ENCODE measurements at regions not wholly inside any gene's neighbourhood (a gene's known extent, or its start where the extent isn't known, plus 50 kb on each side); places are given as distances from the start of the nearest gene placed in this dataset.

DNA sequence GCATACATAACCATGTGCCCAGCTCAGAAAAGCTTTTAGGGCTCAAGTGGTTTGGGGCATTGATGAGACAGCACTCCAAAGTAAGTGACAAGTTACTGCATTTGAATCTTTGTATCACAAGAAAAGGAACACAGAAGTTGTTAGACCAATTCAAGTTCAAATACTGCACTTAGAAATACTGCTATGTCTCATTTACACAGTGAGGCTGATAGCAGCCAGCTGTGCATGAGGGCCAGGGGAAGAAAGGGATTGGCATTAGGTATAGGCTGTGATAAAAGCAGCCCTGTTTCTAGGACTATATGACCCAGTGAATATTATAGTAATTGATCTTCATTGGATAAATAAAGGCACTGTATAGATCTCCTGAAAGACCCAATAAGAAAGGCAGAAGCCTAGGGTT, 197.8 kb upstream of the SORCS1 start:
- no peak for DNase-seq (ENCODE audit: extremely low read depth, insufficient read length)
- H3K4me3 ChIP-seq (replicated peaks; ENCODE audit: low read depth, low read length) = no peak overlapping the region
- no peaks in the 10 kb centered on the region for H3K36me3 ChIP-seq (ENCODE audit: control insufficient read depth, insufficient read depth, low read length)
- H3K27me3 ChIP-seq (replicated peaks; ENCODE audit: control insufficient read depth, insufficient read depth, low read length) = no peaks in the 10 kb centered on the region
- TF ChIP-seq, protein P1, sequence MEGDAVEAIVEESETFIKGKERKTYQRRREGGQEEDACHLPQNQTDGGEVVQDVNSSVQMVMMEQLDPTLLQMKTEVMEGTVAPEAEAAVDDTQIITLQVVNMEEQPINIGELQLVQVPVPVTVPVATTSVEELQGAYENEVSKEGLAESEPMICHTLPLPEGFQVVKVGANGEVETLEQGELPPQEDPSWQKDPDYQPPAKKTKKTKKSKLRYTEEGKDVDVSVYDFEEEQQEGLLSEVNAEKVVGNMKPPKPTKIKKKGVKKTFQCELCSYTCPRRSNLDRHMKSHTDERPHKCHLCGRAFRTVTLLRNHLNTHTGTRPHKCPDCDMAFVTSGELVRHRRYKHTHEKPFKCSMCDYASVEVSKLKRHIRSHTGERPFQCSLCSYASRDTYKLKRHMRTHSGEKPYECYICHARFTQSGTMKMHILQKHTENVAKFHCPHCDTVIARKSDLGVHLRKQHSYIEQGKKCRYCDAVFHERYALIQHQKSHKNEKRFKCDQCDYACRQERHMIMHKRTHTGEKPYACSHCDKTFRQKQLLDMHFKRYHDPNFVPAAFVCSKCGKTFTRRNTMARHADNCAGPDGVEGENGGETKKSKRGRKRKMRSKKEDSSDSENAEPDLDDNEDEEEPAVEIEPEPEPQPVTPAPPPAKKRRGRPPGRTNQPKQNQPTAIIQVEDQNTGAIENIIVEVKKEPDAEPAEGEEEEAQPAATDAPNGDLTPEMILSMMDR (IDR thresholded peaks at IDR 0.05; ENCODE audit: insufficient read depth, low read length, poor library complexity, severe bottlenecking) = no peak

DNA sequence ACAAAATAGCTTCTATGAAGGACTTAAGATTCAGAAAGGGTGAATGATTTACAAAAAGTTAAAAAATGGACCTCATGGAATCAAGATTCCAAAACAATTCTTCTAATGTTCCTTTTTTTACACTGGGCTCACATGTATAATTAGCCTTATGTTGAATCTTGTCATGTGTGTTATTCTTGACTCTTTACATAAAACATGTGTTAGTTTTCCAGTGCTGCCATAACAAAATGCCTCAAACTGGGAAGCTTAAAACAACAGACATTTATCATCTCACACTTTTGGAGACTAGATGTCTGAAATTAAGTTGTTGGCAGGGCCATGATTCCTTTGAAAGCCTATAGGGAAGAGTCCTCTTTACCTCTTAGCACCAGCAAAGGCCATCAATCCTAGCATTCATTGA, 192.5 kb upstream of the SORCS1 start:
- Histone ChIP-seq H3K4me3 (replicated peaks; ENCODE audit: low read depth, low read length) (no peak overlapping the region), H3K27me3 (replicated peaks; ENCODE audit: control insufficient read depth, insufficient read depth, low read length) (no peaks in the 10 kb centered on the region), H3K36me3 (ENCODE audit: control insufficient read depth, insufficient read depth, low read length) (no peaks in the 10 kb centered on the region)
- TF ChIP-seq, protein P1 (IDR thresholded peaks at IDR 0.05; ENCODE audit: insufficient read depth, low read length, poor library complexity, severe bottlenecking) = no peak
- DNase-seq (ENCODE audit: extremely low read depth, insufficient read length) = no peak

DNA sequence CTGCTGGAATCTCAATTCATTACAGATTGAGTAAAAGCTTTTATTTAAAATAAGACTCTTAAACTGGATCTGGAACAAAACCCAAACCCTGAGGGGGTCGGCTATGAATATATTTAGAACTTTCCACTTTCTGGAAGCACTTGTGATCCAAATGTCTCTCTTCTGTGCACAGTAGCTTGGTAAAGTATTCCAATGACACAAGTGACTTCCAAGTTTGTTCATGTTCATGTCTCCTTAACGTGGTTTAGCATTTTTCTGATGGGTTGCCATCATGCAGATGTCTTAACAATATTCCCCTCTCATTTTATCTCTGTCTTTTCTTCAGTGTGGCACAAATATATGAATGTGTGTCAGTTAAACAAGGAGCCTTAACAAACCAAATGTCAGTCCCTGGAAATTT, 191.9 kb upstream of the SORCS1 start:
- H3K27me3 ChIP-seq (replicated peaks; ENCODE audit: control insufficient read depth, insufficient read depth, low read length) = no peaks in the 10 kb centered on the region
- TF ChIP-seq, protein P1 (IDR thresholded peaks at IDR 0.05; ENCODE audit: insufficient read depth, low read length, poor library complexity, severe bottlenecking) = no peak
- no peak for DNase-seq (ENCODE audit: extremely low read depth, insufficient read length)

DNA sequence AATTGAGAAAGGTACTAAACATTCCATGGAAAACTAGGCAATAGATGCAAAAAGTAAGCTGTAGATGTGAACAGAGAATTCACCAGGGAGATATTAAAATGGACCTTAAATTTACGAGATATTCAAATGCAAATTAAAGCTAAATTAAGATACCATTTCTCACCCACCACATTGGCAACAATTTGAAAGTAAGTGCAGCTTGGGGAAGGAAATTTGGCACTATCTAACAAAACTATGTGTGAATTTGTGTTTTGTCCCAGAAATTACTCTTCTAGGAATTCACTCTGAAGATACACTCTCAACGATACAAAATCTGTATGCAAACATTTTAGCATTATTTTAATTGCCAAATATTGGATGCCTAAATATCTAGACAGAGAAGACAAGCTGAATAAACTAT, 178.2 kb upstream of the SORCS1 start:
- DNase-seq (ENCODE audit: extremely low read depth, insufficient read length) = no peak
- Histone ChIP-seq H3K27me3 (replicated peaks; ENCODE audit: control insufficient read depth, insufficient read depth, low read length) (no peaks in the 10 kb centered on the region), H3K4me3 (replicated peaks; ENCODE audit: low read depth, low read length) (no peak overlapping the region), H3K36me3 (ENCODE audit: control insufficient read depth, insufficient read depth, low read length) (no peaks in the 10 kb centered on the region)
- TF ChIP-seq, protein P1 (IDR thresholded peaks at IDR 0.05; ENCODE audit: insufficient read depth, low read length, poor library complexity, severe bottlenecking) = no peak

More for the DNA sequence above, 191.9 kb upstream of the SORCS1 start:
- no peak overlapping the region for H3K4me3 ChIP-seq (replicated peaks; ENCODE audit: low read depth, low read length)
- no peaks in the 10 kb centered on the region for H3K36me3 ChIP-seq (ENCODE audit: control insufficient read depth, insufficient read depth, low read length)

DNA sequence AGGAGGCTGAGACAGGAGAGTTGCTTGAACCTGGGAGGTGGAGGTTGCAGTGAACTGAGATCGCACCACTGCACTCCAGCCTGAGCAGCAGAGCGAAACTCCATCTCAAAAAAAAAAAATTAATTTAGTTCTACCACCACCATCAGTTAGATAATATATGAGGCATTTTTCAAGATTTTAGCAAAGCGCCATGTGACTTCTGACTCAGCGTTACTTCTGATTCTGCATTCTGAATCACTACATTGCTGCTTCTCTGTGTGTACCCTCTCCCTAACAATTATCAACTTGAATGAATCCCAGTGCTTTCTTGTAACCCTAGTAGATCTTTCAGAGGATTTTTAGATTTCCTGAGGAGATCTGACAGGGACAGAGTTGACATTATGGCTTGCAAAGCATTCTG, 176.8 kb upstream of the SORCS1 start:
- Histone ChIP-seq H3K4me3 (replicated peaks; ENCODE audit: low read depth, low read length) (no peak overlapping the region), H3K36me3 (ENCODE audit: control insufficient read depth, insufficient read depth, low read length) (no peaks in the 10 kb centered on the region), H3K27me3 (replicated peaks; ENCODE audit: control insufficient read depth, insufficient read depth, low read length) (no peaks in the 10 kb centered on the region)
- no peak for DNase-seq (ENCODE audit: extremely low read depth, insufficient read length)
- TF ChIP-seq, protein P1 (IDR thresholded peaks at IDR 0.05; ENCODE audit: insufficient read depth, low read length, poor library complexity, severe bottlenecking) = no peak

DNA sequence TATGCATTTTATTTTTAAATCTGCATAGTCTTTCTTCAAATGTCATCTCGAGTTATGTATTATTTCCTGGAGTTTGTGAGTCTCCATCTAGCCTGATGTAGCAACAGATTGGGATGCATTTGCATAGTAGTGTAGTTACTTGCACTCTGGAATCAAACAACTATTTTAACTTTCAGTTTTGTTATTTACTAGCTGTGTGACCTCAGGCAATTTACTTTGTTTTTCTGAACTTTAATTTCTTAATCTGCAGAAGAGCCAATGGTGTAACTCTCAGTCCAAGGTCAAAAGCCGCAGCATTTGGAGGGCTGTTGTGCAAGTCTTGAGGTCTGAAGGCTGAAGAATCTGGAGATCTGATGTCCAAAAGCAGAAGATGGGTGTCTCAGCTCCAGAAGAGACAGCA, 175.8 kb upstream of the SORCS1 start:
- no peak overlapping the region for H3K4me3 ChIP-seq (replicated peaks; ENCODE audit: low read depth, low read length)
- no peak for DNase-seq (ENCODE audit: extremely low read depth, insufficient read length)
- TF ChIP-seq, protein P1 (IDR thresholded peaks at IDR 0.05; ENCODE audit: insufficient read depth, low read length, poor library complexity, severe bottlenecking) = no peak
- H3K36me3 ChIP-seq (ENCODE audit: control insufficient read depth, insufficient read depth, low read length) = no peaks in the 10 kb centered on the region
- no peaks in the 10 kb centered on the region for H3K27me3 ChIP-seq (replicated peaks; ENCODE audit: control insufficient read depth, insufficient read depth, low read length)

Data from GM06990 (cell line).